ENCODE measurements at regions not wholly inside any gene's neighbourhood (a gene's known extent, or its start where the extent isn't known, plus 50 kb on each side); places are given as distances from the start of the nearest gene placed in this dataset.
"Not testable (repeated sequence)": the region's sequence is repeated elsewhere in the genome, so short reads cannot be mapped to it uniquely, and the experiment has no call there.

DNA sequence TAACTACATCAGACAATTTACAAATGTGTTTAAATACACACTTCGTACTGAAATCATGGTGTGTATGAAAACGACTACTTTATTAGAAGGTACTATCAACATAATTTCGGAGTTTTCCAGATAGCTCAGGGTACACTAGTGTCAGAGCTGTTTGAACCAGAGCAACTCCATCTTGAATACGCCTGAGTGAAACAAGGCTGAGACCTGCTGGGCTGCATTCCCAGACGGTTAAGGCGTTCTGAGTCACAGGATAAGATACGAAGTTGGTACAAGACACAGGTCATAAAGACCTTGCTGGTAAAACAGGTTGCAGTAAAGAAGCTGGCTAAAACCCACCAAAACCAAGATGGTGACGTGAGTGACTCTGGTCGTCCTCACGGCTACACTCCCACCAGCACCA, 167.6 kb downstream of the THBS2 start:
- Histone ChIP-seq H3K36me3 (replicated peaks) (no peaks in the 10 kb centered on the region), H3K4me3 (ENCODE audit: low read depth, low read length) (no peak overlapping the region), H3K27ac (no peak overlapping the region), H3K27me3 (replicated peaks) (no peaks in the 10 kb centered on the region)
- TF ChIP-seq, protein P1, sequence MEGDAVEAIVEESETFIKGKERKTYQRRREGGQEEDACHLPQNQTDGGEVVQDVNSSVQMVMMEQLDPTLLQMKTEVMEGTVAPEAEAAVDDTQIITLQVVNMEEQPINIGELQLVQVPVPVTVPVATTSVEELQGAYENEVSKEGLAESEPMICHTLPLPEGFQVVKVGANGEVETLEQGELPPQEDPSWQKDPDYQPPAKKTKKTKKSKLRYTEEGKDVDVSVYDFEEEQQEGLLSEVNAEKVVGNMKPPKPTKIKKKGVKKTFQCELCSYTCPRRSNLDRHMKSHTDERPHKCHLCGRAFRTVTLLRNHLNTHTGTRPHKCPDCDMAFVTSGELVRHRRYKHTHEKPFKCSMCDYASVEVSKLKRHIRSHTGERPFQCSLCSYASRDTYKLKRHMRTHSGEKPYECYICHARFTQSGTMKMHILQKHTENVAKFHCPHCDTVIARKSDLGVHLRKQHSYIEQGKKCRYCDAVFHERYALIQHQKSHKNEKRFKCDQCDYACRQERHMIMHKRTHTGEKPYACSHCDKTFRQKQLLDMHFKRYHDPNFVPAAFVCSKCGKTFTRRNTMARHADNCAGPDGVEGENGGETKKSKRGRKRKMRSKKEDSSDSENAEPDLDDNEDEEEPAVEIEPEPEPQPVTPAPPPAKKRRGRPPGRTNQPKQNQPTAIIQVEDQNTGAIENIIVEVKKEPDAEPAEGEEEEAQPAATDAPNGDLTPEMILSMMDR (IDR thresholded peaks at IDR 0.05; ENCODE audit: low read depth, low read length, missing control alignments) = no peak
- DNase-seq = no peak
- in situ Hi-C loops (cut with HindIII; ENCODE audit: low pct_ligation_motif_present, low sequenced_read_pairs) = no loop called here

DNA sequence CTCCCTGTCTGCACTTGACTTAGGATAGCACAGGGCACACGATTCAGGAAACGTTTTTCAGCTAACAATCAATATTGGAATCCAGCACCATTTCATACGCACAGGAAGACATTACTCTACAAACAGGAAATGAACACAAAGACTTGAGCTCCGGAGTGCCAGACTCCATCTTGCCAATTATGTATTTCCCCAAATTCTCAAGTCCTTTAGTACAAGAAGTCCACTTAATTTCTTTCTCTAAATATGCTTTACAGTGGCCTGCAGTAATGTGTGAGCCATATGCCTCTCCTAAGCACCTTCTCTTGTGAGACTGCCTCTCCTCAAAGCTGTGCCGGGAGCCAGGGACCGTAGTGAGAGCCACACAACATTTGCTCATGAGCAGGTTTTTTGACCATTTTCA, 168.2 kb downstream of the THBS2 start:
- H3K36me3 ChIP-seq (replicated peaks) = no peaks in the 10 kb centered on the region
- no peak overlapping the region for H3K4me3 ChIP-seq (ENCODE audit: low read depth, low read length)
- TF ChIP-seq, protein P1 (IDR thresholded peaks at IDR 0.05; ENCODE audit: low read depth, low read length, missing control alignments) = no peak
- no peak overlapping the region for H3K27ac ChIP-seq
- in situ Hi-C loops (cut with HindIII; ENCODE audit: low pct_ligation_motif_present, low sequenced_read_pairs) = no loop called here
- H3K27me3 ChIP-seq (replicated peaks) = no peaks in the 10 kb centered on the region
- DNase-seq = no peak

DNA sequence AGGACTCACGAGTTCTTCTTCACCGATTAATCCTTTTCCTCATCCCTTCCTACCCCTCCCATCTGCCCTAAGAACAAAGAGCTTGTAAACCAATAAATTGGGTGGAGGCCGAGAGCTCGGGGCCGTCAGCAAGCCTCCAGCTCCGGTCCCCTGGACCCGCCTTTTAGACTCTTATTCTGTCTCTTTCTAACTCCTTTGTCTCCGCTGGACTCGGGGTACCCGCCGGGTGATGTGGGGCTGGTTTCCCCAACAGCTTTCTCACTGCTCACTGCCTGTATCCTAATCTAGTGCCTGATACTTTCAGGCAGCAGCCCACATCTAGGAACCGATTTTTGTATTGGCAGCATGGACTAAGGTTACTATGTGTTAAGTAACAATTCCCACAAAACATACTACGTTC, 169.1 kb downstream of the THBS2 start:
- in situ Hi-C loops (cut with HindIII; ENCODE audit: low pct_ligation_motif_present, low sequenced_read_pairs); H3K27ac ChIP-seq; H3K27me3 ChIP-seq (replicated peaks); H3K36me3 ChIP-seq (replicated peaks); DNase-seq; H3K4me3 ChIP-seq (ENCODE audit: low read depth, low read length): not testable (repeated sequence)

DNA sequence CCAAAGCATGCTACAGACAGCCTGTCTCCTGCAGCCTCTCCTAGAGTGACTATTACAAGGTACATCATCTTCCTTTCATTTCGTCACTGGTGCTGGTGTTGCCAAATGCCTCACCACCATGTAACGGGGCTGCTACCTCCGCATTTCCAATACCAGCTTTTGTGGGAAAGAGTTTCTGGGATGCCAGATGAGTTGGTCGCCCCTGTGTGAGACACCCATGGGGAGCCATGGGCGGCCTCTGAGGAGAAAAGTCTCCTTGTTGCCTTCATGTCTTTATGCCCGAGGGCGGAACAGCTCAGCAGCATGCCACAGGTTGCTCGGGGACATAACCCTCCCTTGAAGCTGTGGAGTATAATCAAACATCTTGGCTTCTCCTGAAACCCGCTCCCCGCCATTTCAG, 169.6 kb downstream of the THBS2 start:
- DNase-seq = no peak
- Histone ChIP-seq H3K4me3 (ENCODE audit: low read depth, low read length) (no peak overlapping the region), H3K27ac (no peak overlapping the region), H3K36me3 (replicated peaks) (no peaks in the 10 kb centered on the region), H3K27me3 (replicated peaks) (no peaks in the 10 kb centered on the region)
- TF ChIP-seq, protein P1 (IDR thresholded peaks at IDR 0.05; ENCODE audit: low read depth, low read length, missing control alignments) = no peak
- in situ Hi-C loops (cut with HindIII; ENCODE audit: low pct_ligation_motif_present, low sequenced_read_pairs) = no loop called here

DNA sequence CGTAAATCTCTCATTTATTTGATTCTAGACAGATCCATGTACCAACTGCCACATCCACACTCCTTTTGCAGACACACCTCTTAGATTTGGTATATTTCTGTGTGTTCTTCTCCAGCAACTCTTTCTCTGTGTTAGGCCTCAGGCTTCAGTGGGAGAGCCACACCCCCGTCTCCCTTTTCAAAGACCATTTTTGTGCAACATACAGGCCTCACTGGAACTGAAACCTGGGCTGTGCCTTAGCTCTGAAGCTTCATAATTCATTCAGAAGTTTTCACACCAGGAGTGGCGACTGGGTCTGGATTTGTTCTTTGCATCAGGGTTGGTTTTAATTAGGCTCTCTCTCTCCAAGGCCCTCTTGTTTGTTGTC, 170.2 kb downstream of the THBS2 start:
- Histone ChIP-seq H3K27me3 (replicated peaks) (no peaks in the 10 kb centered on the region), H3K4me3 (ENCODE audit: low read depth, low read length) (no peak overlapping the region), H3K36me3 (replicated peaks) (no peaks in the 10 kb centered on the region), H3K27ac (no peak overlapping the region)
- in situ Hi-C loops (cut with HindIII; ENCODE audit: low pct_ligation_motif_present, low sequenced_read_pairs) = no loop called here
- TF ChIP-seq, protein P1 (IDR thresholded peaks at IDR 0.05; ENCODE audit: low read depth, low read length, missing control alignments) = no peak
- DNase-seq = no peak

DNA sequence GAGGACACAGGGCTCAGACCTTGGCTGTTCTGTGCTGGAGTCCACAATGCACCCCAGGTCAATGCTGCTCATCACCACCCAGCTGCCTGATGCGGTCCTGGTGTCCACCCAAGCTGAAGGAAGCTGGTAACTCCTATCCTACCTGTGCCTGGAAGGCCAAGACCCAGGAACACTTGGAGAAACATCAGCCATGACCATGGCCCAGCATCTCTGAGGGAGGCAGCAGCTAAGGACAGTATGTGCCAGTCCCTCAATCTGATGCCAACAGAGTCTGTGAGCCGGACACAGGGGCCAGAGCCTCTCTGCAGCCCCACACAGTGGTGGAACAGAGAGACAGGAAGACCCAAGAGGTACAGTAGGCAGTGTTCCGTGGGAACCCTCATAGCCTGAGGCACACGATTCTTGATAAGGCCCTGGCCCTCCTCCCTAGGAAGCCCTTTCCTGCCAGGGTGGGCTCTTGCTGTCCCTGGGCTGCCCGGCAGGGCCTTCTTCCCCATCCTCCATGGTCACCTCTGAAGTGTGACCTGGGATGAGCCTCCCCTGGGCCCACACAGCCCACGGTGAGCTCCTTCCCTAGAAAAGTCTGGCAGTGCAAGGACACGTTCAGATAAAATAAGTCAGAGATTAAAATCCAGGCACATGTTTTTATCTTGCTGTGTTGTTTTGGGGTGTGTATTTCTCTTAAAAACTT, 170.7 kb downstream of the THBS2 start:
- Histone ChIP-seq H3K36me3 (replicated peaks) (no peaks in the 10 kb centered on the region), H3K4me3 (ENCODE audit: low read depth, low read length) (no peak overlapping the region), H3K27ac (no peak overlapping the region), H3K27me3 (replicated peaks) (no peaks in the 10 kb centered on the region)
- TF ChIP-seq, protein P1 (IDR thresholded peaks at IDR 0.05; ENCODE audit: low read depth, low read length, missing control alignments) = no peak
- no peak for DNase-seq
- in situ Hi-C loops (cut with HindIII; ENCODE audit: low pct_ligation_motif_present, low sequenced_read_pairs) = no loop called here

Measured in brain microvascular endothelial cell (primary cell).